CD4-positive, alpha-beta T cell (primary cell): ENCODE measurements at regions not wholly inside any gene's neighbourhood (a gene's known extent, or its start where the extent isn't known, plus 50 kb on each side); places are given as distances from the start of the nearest gene placed in this dataset.

ENCODE experiments used
- ATAC-seq: fragments of 200-7000 bp; cut with Tn5 transposase; one replicate; pipeline ENCODE4 v1.10.0; 2022; ENCODE audit warnings: mild to moderate bottlenecking; ENCODE audit not compliant: poor library complexity
- CTCF ChIA-PET: fragments of 350-600 bp; sonication (Branson Sonifier 250); formaldehyde crosslinking; loops from one replicate; lab custom pipeline; 2021; ENCODE audit warnings: antibody characterized with exemption, inconsistent platforms; lab: Charles Lee
- POLR2A ChIA-PET: fragments of 350-600 bp; sonication (Branson Sonifier 250); formaldehyde crosslinking; loops from one replicate; lab custom pipeline; 2021; ENCODE audit warnings: antibody characterized with exemption, inconsistent platforms; lab: Charles Lee
- DNase-seq, 14 experiments: peaks; one replicate each; pipeline ENCODE4 v3.0.0-alpha.2; 2013 to 2020; ENCODE audit warnings: mixed read lengths in 2 of 14
- H3K27ac ChIP-seq, 2 donors: one replicate each; pipeline versions ENCODE4 v1.5.1 to v1.7.0; 2013; ENCODE audit warnings: low read length in 2 of 2, low read depth in 1 of 2, mild to moderate bottlenecking in 1 of 2
- H3K27me3 ChIP-seq, 2 experiments: 1 replicate in 1 of 2; 2 replicates in 1 of 2; pipeline versions ENCODE4 v1.6.1 to v1.7.0; 2013; ENCODE audit warnings: low read length in 2 of 2, control low read depth in 1 of 2, mild to moderate bottlenecking in 1 of 2, moderate library complexity in 1 of 2; ENCODE audit not compliant: insufficient read depth in 2 of 2, control insufficient read depth in 1 of 2
- H3K36me3 ChIP-seq: one replicate; pipeline ENCODE4 v1.6.1; 2013; ENCODE audit warnings: low read length, control low read depth; ENCODE audit not compliant: insufficient read depth
- H3K4me1 ChIP-seq: one replicate; pipeline ENCODE4 v1.6.1; 2013; ENCODE audit warnings: low read length, control low read depth; ENCODE audit not compliant: insufficient read depth
- H3K4me3 ChIP-seq: one replicate; pipeline ENCODE4 v1.5.1; 2013; ENCODE audit warnings: mild to moderate bottlenecking, low read length, moderate library complexity
- H3K9me3 ChIP-seq, 2 experiments: 1 replicate in 1 of 2; 2 replicates in 1 of 2; pipeline versions ENCODE4 v1.6.1 to v1.7.0; 2013; ENCODE audit warnings: low read length in 2 of 2, mild to moderate bottlenecking in 2 of 2, control low read depth in 1 of 2, moderate library complexity in 1 of 2; ENCODE audit not compliant: control insufficient read depth in 1 of 2, insufficient read depth in 1 of 2
- H3K27ac Mint-ChIP-seq: one replicate; pipeline ENCODE4 v1.8.0; 2020; ENCODE audit warnings: mixed read lengths
- H3K27me3 Mint-ChIP-seq: one replicate; pipeline ENCODE4 v1.8.0; 2021; ENCODE audit warnings: mixed read lengths
- H3K36me3 Mint-ChIP-seq: one replicate; pipeline ENCODE4 v1.8.0; 2021; ENCODE audit warnings: low read depth, mixed read lengths
- H3K4me1 Mint-ChIP-seq: one replicate; pipeline ENCODE4 v1.8.0; 2021; ENCODE audit warnings: low read depth, mixed read lengths
- H3K4me3 Mint-ChIP-seq: one replicate; pipeline ENCODE4 v1.8.0; 2020; ENCODE audit warnings: mild to moderate bottlenecking, mixed read lengths
- H3K9me3 Mint-ChIP-seq: one replicate; pipeline ENCODE4 v1.8.0; 2020; ENCODE audit warnings: mixed read lengths
- intact Hi-C, 2 experiments: fragments of 100-400 bp; cut with DNase I in 1 of 2; cut with micrococcal nuclease in 1 of 2; formaldehyde crosslinking; loops; one replicate each; pipeline versions ENCODE4 v1.15.1 to v1.9.0; 2023 to 2025; cut with DNase I, micrococcal nuclease
- TF ChIP-seq, protein P1 (sequence below): fragments of 200-600 bp; IDR thresholded peaks from one replicate; pipeline ENCODE4 v1.8.0; 2022; ENCODE audit warnings: antibody characterized with exemption, mild to moderate bottlenecking

GRCh38 chr2:234836271-234836670 is 115.5 kb upstream of the SH3BP4 start:
- H3K4me1 ChIP-seq, result no peaks in the 10 kb centered on the region
- H3K9me3 Mint-ChIP-seq, result no peaks in the 10 kb centered on the region
- no peaks in the 10 kb centered on the region for H3K36me3 Mint-ChIP-seq
- H3K27ac Mint-ChIP-seq, result no peak overlapping the region
- DNase-seq, result no peak
- peaks cover 4% of the 10 kb centered on the region for H3K27me3 Mint-ChIP-seq
- no peak overlapping the region for H3K4me3 Mint-ChIP-seq
- no peaks in the 10 kb centered on the region for H3K4me1 Mint-ChIP-seq
- TF ChIP-seq, protein P1, sequence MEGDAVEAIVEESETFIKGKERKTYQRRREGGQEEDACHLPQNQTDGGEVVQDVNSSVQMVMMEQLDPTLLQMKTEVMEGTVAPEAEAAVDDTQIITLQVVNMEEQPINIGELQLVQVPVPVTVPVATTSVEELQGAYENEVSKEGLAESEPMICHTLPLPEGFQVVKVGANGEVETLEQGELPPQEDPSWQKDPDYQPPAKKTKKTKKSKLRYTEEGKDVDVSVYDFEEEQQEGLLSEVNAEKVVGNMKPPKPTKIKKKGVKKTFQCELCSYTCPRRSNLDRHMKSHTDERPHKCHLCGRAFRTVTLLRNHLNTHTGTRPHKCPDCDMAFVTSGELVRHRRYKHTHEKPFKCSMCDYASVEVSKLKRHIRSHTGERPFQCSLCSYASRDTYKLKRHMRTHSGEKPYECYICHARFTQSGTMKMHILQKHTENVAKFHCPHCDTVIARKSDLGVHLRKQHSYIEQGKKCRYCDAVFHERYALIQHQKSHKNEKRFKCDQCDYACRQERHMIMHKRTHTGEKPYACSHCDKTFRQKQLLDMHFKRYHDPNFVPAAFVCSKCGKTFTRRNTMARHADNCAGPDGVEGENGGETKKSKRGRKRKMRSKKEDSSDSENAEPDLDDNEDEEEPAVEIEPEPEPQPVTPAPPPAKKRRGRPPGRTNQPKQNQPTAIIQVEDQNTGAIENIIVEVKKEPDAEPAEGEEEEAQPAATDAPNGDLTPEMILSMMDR, result no peak
- H3K36me3 ChIP-seq, result no peaks in the 10 kb centered on the region
- ATAC-seq, result no peak
- no peak overlapping the region for H3K27ac ChIP-seq
- H3K4me3 ChIP-seq, result no peak overlapping the region
- ChIA-PET POLR2A (no interaction called here), CTCF (no interaction called here)
- H3K27me3 ChIP-seq, result no peaks in the 10 kb centered on the region
- intact Hi-C loops, result no loop called here
- no peaks in the 10 kb centered on the region for H3K9me3 ChIP-seq

- Mint-ChIP-seq H3K4me3 (no peak overlapping the region), H3K27me3 (peaks cover 4% of the 10 kb centered on the region), H3K36me3 (no peaks in the 10 kb centered on the region), H3K4me1 (no peaks in the 10 kb centered on the region), H3K9me3 (no peaks in the 10 kb centered on the region), H3K27ac (no peak overlapping the region)
- intact Hi-C loops, result no loop called here
- Histone ChIP-seq H3K4me1 (no peaks in the 10 kb centered on the region), H3K4me3 (no peak overlapping the region), H3K27ac (no peak overlapping the region), H3K36me3 (no peaks in the 10 kb centered on the region), H3K9me3 (no peaks in the 10 kb centered on the region), H3K27me3 (no peaks in the 10 kb centered on the region)
- TF ChIP-seq, protein P1, result no peak
- CTCF ChIA-PET, result no interaction called here
- POLR2A ChIA-PET, result no interaction called here
- DNase-seq (no peak), ATAC-seq (no peak)
Observed at GRCh38 chr2:234835738-234836137, 116.1 kb upstream of the SH3BP4 start.

DNA sequence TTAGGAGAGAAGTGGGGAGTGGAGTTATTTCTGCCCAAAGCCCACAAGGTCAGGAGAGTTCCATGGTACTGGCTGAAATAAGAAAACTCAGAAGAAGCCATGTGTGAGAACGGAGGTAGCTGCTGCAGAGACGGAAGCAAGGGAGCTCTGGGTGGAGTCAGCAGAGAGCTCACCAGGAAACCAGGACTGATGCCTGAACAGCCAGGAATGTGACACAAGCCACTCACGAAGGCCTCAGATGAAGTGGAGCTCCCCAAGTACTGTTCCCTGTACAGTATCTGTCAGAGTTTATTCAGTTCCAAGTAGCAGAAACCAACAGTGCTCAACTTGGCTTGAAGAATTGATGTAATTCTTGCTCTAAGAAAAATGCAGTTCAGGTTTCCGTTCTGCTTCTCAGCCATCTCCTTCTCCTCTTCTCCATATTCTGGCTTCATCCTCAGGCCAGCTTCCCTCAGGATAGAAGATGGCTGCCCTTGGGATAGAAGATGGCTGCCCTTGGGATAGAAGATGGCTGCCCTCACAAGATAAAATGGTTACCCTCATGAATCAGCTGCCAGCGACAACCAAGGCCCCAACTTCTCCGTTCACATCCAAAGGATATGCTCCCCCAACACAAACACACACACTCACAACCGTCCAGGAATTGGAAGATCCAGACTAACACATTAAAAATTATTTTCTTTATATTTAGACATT is 117.4 kb upstream of the SH3BP4 start:
- TF ChIP-seq, protein P1, result no peak
- ATAC-seq (no peak), DNase-seq (no peak)
- Mint-ChIP-seq H3K4me3 (no peak overlapping the region), H3K27ac (no peak overlapping the region), H3K27me3 (peaks cover 4% of the 10 kb centered on the region), H3K36me3 (no peaks in the 10 kb centered on the region), H3K9me3 (no peaks in the 10 kb centered on the region), H3K4me1 (no peaks in the 10 kb centered on the region)
- H3K27me3 ChIP-seq, result no peaks in the 10 kb centered on the region
- intact Hi-C loops, result no loop called here
- no peak overlapping the region for H3K27ac ChIP-seq
- H3K9me3 ChIP-seq, result no peaks in the 10 kb centered on the region
- no peak overlapping the region for H3K4me3 ChIP-seq
- H3K4me1 ChIP-seq, result no peaks in the 10 kb centered on the region
- H3K36me3 ChIP-seq, result no peaks in the 10 kb centered on the region
- CTCF ChIA-PET, result no interaction called here
- POLR2A ChIA-PET, result interaction anchor here (0.8 to 1.0 kb wide), 2 partner anchors 9 to 203 kb away, joined by 3 read pairs; no protein-coding TSS in a partner anchor
